Spinal cord (tissue), 9 donors: ENCODE measurements at regions not wholly inside any gene's neighbourhood (a gene's known extent, or its start where the extent isn't known, plus 50 kb on each side); places are given as distances from the start of the nearest gene placed in this dataset.

Source experiments
- DNase-seq, 6 donors: peaks; one replicate each; pipeline versions ENCODE4 v3.0.0 to v3.0.0-alpha.2; 2013 to 2015; ENCODE audit warnings: low spot score in 6 of 6, low read depth in 4 of 6
- H3K27ac ChIP-seq: one replicate; pipeline ENCODE4 v1.5.1; 2013; ENCODE audit warnings: low read depth, low read length, control low read depth
- H3K27me3 ChIP-seq: one replicate; pipeline ENCODE4 v1.6.1; 2013; ENCODE audit warnings: low read length; ENCODE audit not compliant: control insufficient read depth, insufficient read depth
- H3K36me3 ChIP-seq: one replicate; pipeline ENCODE4 v1.6.1; 2013; ENCODE audit warnings: low read length; ENCODE audit not compliant: control insufficient read depth, insufficient read depth
- H3K4me1 ChIP-seq: one replicate; pipeline ENCODE4 v1.6.1; 2013; ENCODE audit warnings: low read length; ENCODE audit not compliant: control insufficient read depth, insufficient read depth
- H3K4me3 ChIP-seq: one replicate; pipeline ENCODE4 v1.5.1; 2013; ENCODE audit warnings: low read depth, low read length, control low read depth
- H3K9me3 ChIP-seq: one replicate; pipeline ENCODE4 v1.6.1; 2013; ENCODE audit warnings: low read length; ENCODE audit not compliant: control insufficient read depth, insufficient read depth
- WGBS: methylation state at CpG from one replicate; pipeline ENCODE4 v1.1.5; 2013; ENCODE audit warnings: missing lambda C conversion rate; ENCODE audit not compliant: insufficient coverage; 5-methylcytosine and 5-hydroxymethylcytosine counted together
- donor health status: healthy.

DNA sequence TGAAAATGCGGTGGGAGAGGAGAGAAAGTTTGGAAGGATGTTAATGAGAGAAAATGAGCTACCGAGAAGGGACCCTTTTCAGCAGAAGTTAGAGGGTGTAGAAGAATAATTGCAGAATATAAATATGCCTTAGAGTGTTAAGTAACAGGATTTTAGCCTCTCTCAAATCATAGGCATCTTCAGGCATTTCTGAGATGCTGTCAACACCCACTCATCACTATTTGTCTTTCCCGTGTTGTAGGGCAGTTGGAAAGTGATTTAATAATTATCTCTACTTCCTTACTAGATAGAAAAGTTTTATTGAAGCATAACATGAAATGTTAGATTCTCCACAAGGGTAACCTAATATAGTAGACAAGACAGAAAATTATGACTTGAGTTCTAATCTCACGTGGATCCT, 96.4 kb upstream of the RGS4 start:
- no peaks in the 10 kb centered on the region for H3K27me3 ChIP-seq
- 84% methylated on average over 2 of the region's 4 CpGs for WGBS

DNA sequence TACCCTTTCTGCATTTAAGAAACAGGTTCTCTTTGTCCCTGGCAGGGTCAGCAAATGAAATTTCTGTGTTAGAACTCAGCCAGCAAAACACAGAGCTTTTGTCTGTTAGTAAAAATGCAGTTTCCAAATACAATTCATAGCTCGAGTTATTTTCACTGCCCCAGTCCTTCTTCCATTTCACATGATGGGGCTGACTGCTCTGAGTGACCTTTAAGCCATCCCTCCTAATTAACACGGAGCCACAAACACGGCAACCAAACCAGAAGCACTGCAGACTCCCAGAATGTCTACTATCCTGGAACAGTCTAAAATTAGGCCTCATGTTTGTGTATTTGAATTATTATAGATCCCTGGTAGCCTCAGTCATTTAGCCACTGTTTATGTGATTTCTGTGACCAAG, 99.1 kb upstream of the RGS4 start:
- no peak overlapping the region for H3K4me3 ChIP-seq
- no peak overlapping the region for H3K27ac ChIP-seq
- no peaks in the 10 kb centered on the region for H3K4me1 ChIP-seq
- no peaks in the 10 kb centered on the region for H3K9me3 ChIP-seq
- H3K36me3 ChIP-seq = no peaks in the 10 kb centered on the region
- no peaks in the 10 kb centered on the region for H3K27me3 ChIP-seq
- 71% methylated on average over 1 of the region's 3 CpGs for WGBS
- DNase-seq = peak in 1 of 6 donors; percentile 48

More for the DNA sequence above, 96.4 kb upstream of the RGS4 start:
- DNase-seq = no peak
- H3K4me1 ChIP-seq = no peaks in the 10 kb centered on the region
- H3K9me3 ChIP-seq = no peaks in the 10 kb centered on the region
- H3K27ac ChIP-seq = no peak overlapping the region
- H3K4me3 ChIP-seq = no peak overlapping the region
- no peaks in the 10 kb centered on the region for H3K36me3 ChIP-seq

DNA sequence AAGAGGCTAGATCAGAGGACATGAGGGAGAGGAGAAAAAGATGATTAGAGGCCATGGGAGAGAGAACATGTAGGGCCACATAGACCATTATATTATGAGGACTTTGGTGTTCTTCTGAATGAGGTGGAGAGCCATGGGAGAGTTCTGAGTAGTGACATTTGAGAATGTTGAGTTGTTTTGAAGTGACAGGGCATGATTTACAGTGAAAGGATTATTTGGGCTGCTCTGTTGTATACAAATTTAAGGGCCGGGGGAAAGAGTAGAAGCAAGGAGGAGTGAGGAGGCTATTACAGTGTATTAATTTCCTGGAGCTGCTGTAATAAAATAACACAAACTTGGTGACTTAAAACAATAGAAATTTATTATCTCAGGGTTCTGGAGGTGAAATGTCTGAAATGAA, 102.5 kb upstream of the RGS4 start:
- Histone ChIP-seq H3K4me1 (no peaks in the 10 kb centered on the region), H3K4me3 (no peak overlapping the region), H3K27ac (no peak overlapping the region), H3K27me3 (no peaks in the 10 kb centered on the region), H3K36me3 (no peaks in the 10 kb centered on the region), H3K9me3 (no peaks in the 10 kb centered on the region)
- no peak for DNase-seq
- no CpG with 5 or more reads among the region's 1 CpG for WGBS

DNA sequence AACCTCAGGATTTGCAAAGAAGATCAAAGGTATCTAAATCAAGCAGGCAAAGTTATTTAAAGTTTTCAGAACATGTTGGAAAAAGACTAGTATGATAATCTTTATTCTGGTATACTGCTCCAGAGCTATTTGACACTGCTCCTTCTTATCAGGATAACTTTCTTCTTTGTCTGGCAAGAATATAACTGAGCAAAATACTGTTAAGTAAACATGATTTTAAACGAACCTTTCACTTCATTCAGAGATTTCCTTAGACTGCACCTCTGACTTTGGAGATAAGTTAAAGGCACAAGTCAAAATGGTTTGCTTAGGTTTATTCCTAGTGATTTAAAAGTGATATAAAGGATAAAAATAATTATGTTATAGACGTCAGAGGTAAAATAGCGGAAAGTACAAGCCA, 103.9 kb upstream of the CCDC190 start:
- Histone ChIP-seq H3K4me1 (no peaks in the 10 kb centered on the region), H3K9me3 (no peaks in the 10 kb centered on the region), H3K27me3 (no peaks in the 10 kb centered on the region), H3K27ac (no peak overlapping the region), H3K4me3 (no peak overlapping the region), H3K36me3 (no peaks in the 10 kb centered on the region)
- WGBS = 83% methylated on average over 2 of the region's 3 CpGs
- no peak for DNase-seq

DNA sequence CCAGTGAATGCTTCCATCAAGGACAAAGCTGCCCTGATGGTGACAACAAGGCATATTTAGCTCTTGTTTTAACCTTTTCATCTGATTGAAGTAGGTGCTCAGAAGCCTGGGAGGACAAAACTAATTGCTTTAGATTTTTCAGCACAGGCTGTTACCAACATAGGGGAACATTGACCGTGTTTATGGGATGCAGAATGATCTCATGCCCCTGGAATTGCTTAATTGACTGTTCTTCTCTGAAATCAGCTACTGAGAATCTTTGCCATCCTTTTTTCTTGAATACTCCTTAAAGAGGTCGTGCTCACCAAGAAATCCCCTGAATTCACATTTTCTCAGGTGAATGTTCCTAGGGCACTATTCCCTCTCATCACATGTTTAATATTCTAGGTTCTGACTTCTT, 95.9 kb upstream of the CCDC190 start:
- WGBS = 20% methylated on average over 1 of the region's 2 CpGs
- H3K4me3 ChIP-seq = no peak overlapping the region
- H3K9me3 ChIP-seq = no peaks in the 10 kb centered on the region
- no peaks in the 10 kb centered on the region for H3K4me1 ChIP-seq
- no peak for DNase-seq
- H3K27me3 ChIP-seq = no peaks in the 10 kb centered on the region
- no peak overlapping the region for H3K27ac ChIP-seq
- no peaks in the 10 kb centered on the region for H3K36me3 ChIP-seq

DNA sequence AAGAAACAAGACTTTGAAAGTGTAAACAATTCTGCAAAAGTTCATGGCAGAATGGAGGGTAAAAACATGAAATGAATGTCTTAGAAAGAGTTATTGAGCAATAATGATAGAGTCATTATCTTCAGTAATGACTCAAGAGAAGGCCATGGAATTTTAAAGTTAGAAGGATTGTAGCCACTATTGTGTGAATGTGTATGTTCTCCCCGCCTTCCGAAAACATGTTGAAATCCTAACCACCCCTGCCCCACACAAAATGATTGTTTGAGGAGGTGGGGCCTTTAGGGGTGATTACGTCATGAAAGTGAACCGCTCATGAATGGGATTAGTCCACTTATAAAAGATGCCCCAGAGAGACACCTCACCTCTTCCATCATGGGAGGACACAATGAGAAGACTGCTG, 93.8 kb upstream of the CCDC190 start:
- no peaks in the 10 kb centered on the region for H3K4me1 ChIP-seq
- DNase-seq = no peak
- WGBS = 83% methylated on average over 1 of the region's 4 CpGs

DNA sequence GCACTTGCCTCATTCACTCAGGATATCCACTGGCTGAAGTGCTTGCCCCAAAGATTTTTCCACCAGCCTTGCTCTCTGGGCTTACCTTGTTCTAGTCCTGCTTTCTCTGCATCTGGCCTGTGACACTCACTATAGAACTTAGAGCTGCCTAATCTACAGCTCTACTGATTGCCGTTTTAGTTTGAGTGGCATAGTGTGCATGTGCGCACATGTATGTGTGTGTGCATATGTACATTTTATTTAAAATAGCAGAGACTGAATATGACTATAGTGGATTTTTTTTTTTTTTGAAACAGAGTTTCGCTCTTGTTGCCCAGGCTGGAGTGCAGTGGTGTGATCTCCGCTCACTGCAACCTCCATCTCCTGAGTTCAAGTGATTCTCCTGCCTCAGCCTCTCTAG, 92.0 kb upstream of the CCDC190 start:
- 100% methylated on average over 1 of the region's 4 CpGs for WGBS
- Histone ChIP-seq H3K27ac (no peak overlapping the region), H3K9me3 (no peaks in the 10 kb centered on the region), H3K4me3 (no peak overlapping the region), H3K4me1 (no peaks in the 10 kb centered on the region), H3K36me3 (no peaks in the 10 kb centered on the region), H3K27me3 (no peaks in the 10 kb centered on the region)
- DNase-seq = no peak

More for the DNA sequence above, 93.8 kb upstream of the CCDC190 start:
- no peak overlapping the region for H3K27ac ChIP-seq
- no peak overlapping the region for H3K4me3 ChIP-seq
- H3K27me3 ChIP-seq = no peaks in the 10 kb centered on the region
- no peaks in the 10 kb centered on the region for H3K36me3 ChIP-seq
- no peaks in the 10 kb centered on the region for H3K9me3 ChIP-seq

DNA sequence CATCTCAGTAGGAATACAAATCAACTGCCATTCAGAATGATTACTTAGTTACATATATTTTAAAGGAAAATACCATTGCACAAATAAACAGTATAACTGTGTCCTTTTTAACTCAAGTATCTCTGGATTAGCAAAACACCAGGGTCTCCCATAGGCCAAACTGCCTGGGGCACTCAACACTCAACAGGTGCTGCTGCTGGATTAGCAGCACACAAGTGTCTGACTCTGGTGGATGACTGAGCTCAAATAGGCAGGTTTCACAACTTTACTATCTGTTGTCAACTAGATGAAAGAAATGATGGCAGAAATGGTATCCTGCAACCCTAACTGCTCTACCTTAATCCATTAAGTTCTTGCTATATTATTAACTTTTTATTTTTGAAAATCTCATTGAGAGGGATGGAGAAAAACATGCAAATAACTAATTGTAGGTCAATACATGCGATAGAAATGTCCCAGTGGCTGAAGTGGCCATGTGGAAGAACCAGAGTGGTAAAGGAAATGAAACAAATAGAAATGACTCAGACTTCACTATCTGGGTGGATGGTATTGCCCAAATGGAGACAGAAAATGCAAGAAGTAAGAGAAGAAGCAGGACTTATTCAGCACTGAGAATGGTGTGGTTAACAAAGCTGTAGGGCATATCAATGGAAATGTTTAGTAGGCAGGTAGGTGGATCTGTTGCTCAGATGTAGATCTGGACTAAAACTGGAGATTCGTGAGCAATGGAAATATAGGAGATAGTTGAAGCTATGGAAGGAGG, 90.8 kb upstream of the CCDC190 start:
- WGBS = 100% methylated on average over 2 of the region's 2 CpGs
- Histone ChIP-seq H3K27ac (no peak overlapping the region), H3K4me3 (no peak overlapping the region), H3K36me3 (no peaks in the 10 kb centered on the region), H3K27me3 (no peaks in the 10 kb centered on the region), H3K4me1 (no peaks in the 10 kb centered on the region), H3K9me3 (no peaks in the 10 kb centered on the region)
- DNase-seq = no peak

DNA sequence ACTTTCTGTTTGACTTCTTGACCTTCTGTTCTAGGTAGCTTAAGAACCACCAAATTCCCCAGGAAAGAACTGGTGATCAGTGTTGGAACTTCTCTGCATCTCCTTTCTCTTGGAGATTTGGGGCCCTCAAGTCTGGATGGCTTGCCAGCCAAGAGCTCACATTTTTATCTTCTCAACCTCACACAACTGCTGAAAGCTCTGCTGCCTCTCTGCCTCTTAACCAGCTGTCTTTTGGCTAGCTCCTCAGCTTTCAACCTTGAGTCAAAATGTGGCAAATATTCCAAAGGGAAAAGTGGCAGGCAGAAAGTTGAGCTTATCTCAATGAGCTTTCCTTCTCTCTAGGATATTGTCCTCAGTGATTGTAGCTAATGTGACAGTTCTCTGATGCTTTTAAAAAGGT, 89.2 kb upstream of the CCDC190 start:
- Histone ChIP-seq H3K4me3 (no peak overlapping the region), H3K36me3 (no peaks in the 10 kb centered on the region), H3K27ac (no peak overlapping the region), H3K4me1 (no peaks in the 10 kb centered on the region), H3K27me3 (no peaks in the 10 kb centered on the region), H3K9me3 (no peaks in the 10 kb centered on the region)
- no peak for DNase-seq

DNA sequence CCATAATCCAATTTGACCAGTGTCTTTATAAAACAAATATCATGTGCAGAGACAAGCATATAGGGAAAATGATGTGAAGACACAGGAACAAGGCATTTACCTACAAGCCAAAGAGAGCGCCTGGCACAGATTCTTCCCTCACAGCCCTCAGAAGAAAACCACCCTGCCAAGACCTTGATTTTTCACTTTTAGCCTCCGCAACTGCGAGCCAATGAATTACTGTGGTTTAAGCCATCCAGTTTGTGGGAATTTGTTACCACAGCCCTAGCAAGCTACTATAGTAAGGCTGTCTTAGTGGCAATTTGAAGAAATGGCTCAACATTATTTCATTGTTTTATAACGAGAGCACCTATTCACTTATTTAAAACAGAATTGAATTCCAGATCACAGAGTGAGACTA, 85.7 kb upstream of the CCDC190 start:
- H3K27ac ChIP-seq = no peak overlapping the region
- H3K4me3 ChIP-seq = no peak overlapping the region
- no peaks in the 10 kb centered on the region for H3K27me3 ChIP-seq
- DNase-seq = no peak
- no peaks in the 10 kb centered on the region for H3K4me1 ChIP-seq
- H3K9me3 ChIP-seq = no peaks in the 10 kb centered on the region
- H3K36me3 ChIP-seq = no peaks in the 10 kb centered on the region
- no CpG with 5 or more reads among the region's 4 CpGs for WGBS
